ENCODE measurements at regions not wholly inside any gene's neighbourhood (a gene's known extent, or its start where the extent isn't known, plus 50 kb on each side); places are given as distances from the start of the nearest gene placed in this dataset.

GRCh38 chr2:62566847-62567246, 60.9 kb upstream of the TMEM17 start:
- DNase-seq (ENCODE audit: extremely low read depth, low read depth): no peak

- DNase-seq (ENCODE audit: extremely low read depth, low read depth): no peak
Measured at GRCh38 chr2:62565309-62565908, 59.4 kb upstream of the TMEM17 start.

GRCh38 chr2:62564380-62565137, 58.6 kb upstream of the TMEM17 start:
- no peak for DNase-seq (ENCODE audit: extremely low read depth, low read depth)

GRCh38 chr2:62561586-62561985, 55.6 kb upstream of the TMEM17 start:
- DNase-seq (ENCODE audit: extremely low read depth, low read depth): no peak

- no peak for DNase-seq (ENCODE audit: extremely low read depth, low read depth)
Measured at GRCh38 chr2:62559582-62559981, 53.6 kb upstream of the TMEM17 start.

GRCh38 chr2:62558743-62559142, 52.7 kb upstream of the TMEM17 start:
- DNase-seq (ENCODE audit: extremely low read depth, low read depth): no peak

- DNase-seq (ENCODE audit: extremely low read depth, low read depth): no peak
Measured at GRCh38 chr2:62556086-62556485, 50.1 kb upstream of the TMEM17 start.

Measured in NCI-H460 (cell line).